Heart right ventricle (tissue), 16 donors: ENCODE measurements at regions not wholly inside any gene's neighbourhood (a gene's known extent, or its start where the extent isn't known, plus 50 kb on each side); places are given as distances from the start of the nearest gene placed in this dataset.

Experiments used
- ATAC-seq, 8 donors: fragments of 200-7000 bp; cut with Tn5 transposase; one replicate each; pipeline ENCODE4 v1.9.1; 2020; ENCODE audit warnings: mild to moderate bottlenecking in 8 of 8, moderate library complexity in 8 of 8, moderate number of reproducible peaks in 1 of 8
- DNase-seq, 2 donors: peaks; one replicate each; pipeline ENCODE4 v3.0.0-alpha.2; 2020
- H3K27ac ChIP-seq, 10 donors: fragments of 200-600 bp; sonication (generic) in 2 of 10; one replicate each; pipeline versions ENCODE4 v1.5.0 to v1.8.0; 2020 to 2022; ENCODE audit warnings: mild to moderate bottlenecking in 3 of 10
- H3K27me3 ChIP-seq, 7 donors: fragments of 200-600 bp; one replicate each; pipeline ENCODE4 v1.8.0; 2021 to 2022; ENCODE audit warnings: mild to moderate bottlenecking in 2 of 7
- H3K36me3 ChIP-seq, 9 donors: fragments of 200-600 bp; sonication (generic) in 1 of 9; one replicate each; pipeline versions ENCODE4 v1.5.0 to v1.8.0; 2020 to 2022; ENCODE audit warnings: mild to moderate bottlenecking in 2 of 9
- H3K4me1 ChIP-seq, 9 donors: fragments of 200-600 bp; sonication (generic) in 1 of 9; one replicate each; pipeline versions ENCODE4 v1.5.0 to v1.8.0; 2020 to 2022; ENCODE audit warnings: mild to moderate bottlenecking in 4 of 9
- H3K4me3 ChIP-seq, 10 donors: fragments of 200-600 bp; sonication (generic) in 2 of 10; one replicate each; pipeline versions ENCODE4 v1.5.0 to v1.8.0; 2020 to 2022; ENCODE audit warnings: mild to moderate bottlenecking in 7 of 10, moderate library complexity in 2 of 10
- H3K9me3 ChIP-seq, 11 donors: fragments of 200-600 bp in 10 of 11; sonication (generic) in 2 of 11; one replicate each; pipeline versions ENCODE4 v1.5.0 to v1.8.0; 2013 to 2022; ENCODE audit warnings: mild to moderate bottlenecking in 2 of 11, control low read depth in 1 of 11, moderate library complexity in 1 of 11
- WGBS, 2 donors: extraction: QIAGEN DNeasy Blood & Tissue Kit; methylation state at CpG; one replicate each; pipeline ENCODE4 v1.1.7; 2013; ENCODE audit warnings: inconsistent platforms in 1 of 2; 5-methylcytosine and 5-hydroxymethylcytosine counted together
- intact Hi-C, 10 donors: fragments of 100-400 bp; cut with DNase I; formaldehyde crosslinking; loops; one replicate each; pipeline versions ENCODE4 v1.11.1 to v1.14.2; 2022
- TF ChIP-seq, protein P1 (sequence below), 9 donors: fragments of 200-600 bp; sonication (generic) in 2 of 9; IDR thresholded peaks; one replicate each; pipeline versions ENCODE4 v1.5.0 to v1.8.0; 2021 to 2022; ENCODE audit warnings: antibody characterized with exemption in 9 of 9, mild to moderate bottlenecking in 5 of 9, moderate library complexity in 1 of 9
- donor health status: Arrhythmogenic right ventricular cardiomyopathy.
- donor health status: ischemic (EF 13 %, LVEDD 7.1; RV severe dilation, severe dysfunction).
- donor health status: healthy with polysubstance abuse.
- donor health status: DM: no; HTN: yes; CAD: no.
- donor health status: DM: no; HTN: no; CAD: no.
- donor health status: ischemic (EF 25% LVEDD 6.9; RV normal size, moderate dysfunction).
- donor health status: ischemic (EF 25% LVEDD 5.7; RV mildly dilated, moderate dysfunction).
- donor health status: healthy.
- donor health status: DM: yes; HTN: yes; CAD: no.
- donor health status: Ischemic cardiomyopathy.
- donor health status: ischemic (EF 35%, LVEDD 5.7; RV mildly dilated, moderate dysfunction).
- donor health status: nonischemic (EF 11% LVEDD 7.7; RV severe dilation, severe dysfunction).
- donor health status: DM: yes; HTN: yes; CAD: no.
- donor health status: PGD.
- donor health status: ischemic (EF 29% LVEDD 5.4; RV normal size, mild dysfunction).
- donor health status: nonischemic (EF 23%, LVEDD 6.1; RV moderate dilation, normal function).

DNA sequence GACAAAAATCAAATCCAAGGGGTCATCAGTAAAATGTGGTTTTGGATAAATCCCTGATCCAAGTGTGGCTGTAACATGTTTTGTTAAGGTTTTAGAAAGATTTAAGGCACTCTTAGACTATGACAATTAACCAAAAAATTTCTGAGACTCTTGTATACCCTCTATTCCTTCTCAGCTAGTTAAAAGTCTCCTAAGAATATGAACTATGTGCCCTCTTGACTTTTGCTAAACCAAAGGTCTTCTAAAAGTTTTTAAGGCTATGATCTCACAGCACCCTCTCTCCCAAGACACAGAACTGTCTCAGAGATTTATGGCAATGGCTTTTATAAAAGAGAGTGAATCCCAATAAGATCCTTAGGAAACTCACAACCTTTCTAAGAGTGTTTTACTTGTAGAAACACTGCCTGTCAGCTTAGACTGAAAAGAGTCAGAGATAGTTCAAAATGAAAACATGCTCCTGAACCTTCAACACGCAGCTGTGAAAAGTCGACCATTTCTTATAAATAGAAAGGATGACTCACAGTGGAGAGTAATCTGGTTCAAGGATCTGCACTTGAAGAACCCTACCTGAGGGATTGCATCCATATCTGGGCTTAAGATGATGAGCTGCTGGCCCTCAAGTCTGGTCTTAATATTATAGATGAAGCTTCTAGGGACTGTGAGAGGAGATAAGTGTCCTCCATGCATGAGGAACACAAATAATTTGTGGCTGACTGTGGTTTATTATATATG, 388.4 kb upstream of the GJE1 start:
- Histone ChIP-seq H3K36me3 (no peaks in the 10 kb centered on the region), H3K4me1 (peaks cover 0 to 4% (median 0%) of the 10 kb centered on the region in 9 donors), H3K9me3 (peaks cover 0 to 27% (median 0%) of the 10 kb centered on the region in 11 donors), H3K27ac (no peak overlapping the region), H3K4me3 (no peak overlapping the region), H3K27me3 (no peaks in the 10 kb centered on the region)
- DNase-seq (no peak), ATAC-seq (no peak)
- WGBS, 2 donors: 41 to 60% methylated on average over 2 of the region's 2 CpGs
- TF ChIP-seq, protein P1, sequence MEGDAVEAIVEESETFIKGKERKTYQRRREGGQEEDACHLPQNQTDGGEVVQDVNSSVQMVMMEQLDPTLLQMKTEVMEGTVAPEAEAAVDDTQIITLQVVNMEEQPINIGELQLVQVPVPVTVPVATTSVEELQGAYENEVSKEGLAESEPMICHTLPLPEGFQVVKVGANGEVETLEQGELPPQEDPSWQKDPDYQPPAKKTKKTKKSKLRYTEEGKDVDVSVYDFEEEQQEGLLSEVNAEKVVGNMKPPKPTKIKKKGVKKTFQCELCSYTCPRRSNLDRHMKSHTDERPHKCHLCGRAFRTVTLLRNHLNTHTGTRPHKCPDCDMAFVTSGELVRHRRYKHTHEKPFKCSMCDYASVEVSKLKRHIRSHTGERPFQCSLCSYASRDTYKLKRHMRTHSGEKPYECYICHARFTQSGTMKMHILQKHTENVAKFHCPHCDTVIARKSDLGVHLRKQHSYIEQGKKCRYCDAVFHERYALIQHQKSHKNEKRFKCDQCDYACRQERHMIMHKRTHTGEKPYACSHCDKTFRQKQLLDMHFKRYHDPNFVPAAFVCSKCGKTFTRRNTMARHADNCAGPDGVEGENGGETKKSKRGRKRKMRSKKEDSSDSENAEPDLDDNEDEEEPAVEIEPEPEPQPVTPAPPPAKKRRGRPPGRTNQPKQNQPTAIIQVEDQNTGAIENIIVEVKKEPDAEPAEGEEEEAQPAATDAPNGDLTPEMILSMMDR (IDR thresholded peaks at IDR 0.05): no peak
- intact Hi-C loops: no loop called here

GRCh38 chr6:141736104-141736503, 396.6 kb upstream of the GJE1 start:
- DNase-seq: no peak
- H3K9me3 ChIP-seq: peaks cover 0 to 4% (median 0%) of the 10 kb centered on the region in 11 donors
- no peak overlapping the region for H3K4me3 ChIP-seq
- intact Hi-C loops: no loop called here
- no peak for ATAC-seq
- no peaks in the 10 kb centered on the region for H3K36me3 ChIP-seq
- no peak overlapping the region for H3K27ac ChIP-seq
- TF ChIP-seq, protein P1 (IDR thresholded peaks at IDR 0.05): no peak
- WGBS, 2 donors: 77 to 81% methylated on average over 3 of the region's 3 CpGs
- H3K4me1 ChIP-seq: no peaks in the 10 kb centered on the region
- no peaks in the 10 kb centered on the region for H3K27me3 ChIP-seq

- H3K27me3 ChIP-seq: no peaks in the 10 kb centered on the region
- H3K27ac ChIP-seq: no peak overlapping the region
- intact Hi-C loops: no loop called here
- H3K4me1 ChIP-seq: no peaks in the 10 kb centered on the region
- peaks cover 0 to 13% (median 0%) of the 10 kb centered on the region in 11 donors for H3K9me3 ChIP-seq
- ATAC-seq (no peak), DNase-seq (no peak)
- H3K4me3 ChIP-seq: no peak overlapping the region
- TF ChIP-seq, protein P1 (IDR thresholded peaks at IDR 0.05): no peak
- no peaks in the 10 kb centered on the region for H3K36me3 ChIP-seq
Observed at GRCh38 chr6:141735126-141735525, 397.6 kb upstream of the GJE1 start.

GRCh38 chr6:141734071-141734840, 398.5 kb upstream of the GJE1 start:
- H3K4me3 ChIP-seq: no peak overlapping the region
- TF ChIP-seq, protein P1 (IDR thresholded peaks at IDR 0.05): no peak
- H3K9me3 ChIP-seq: peaks cover 0 to 13% (median 0%) of the 10 kb centered on the region in 11 donors
- no peaks in the 10 kb centered on the region for H3K4me1 ChIP-seq
- DNase-seq (no peak), ATAC-seq (no peak)
- H3K27ac ChIP-seq: no peak overlapping the region
- 87% methylated on average over 2 of the region's 2 CpGs for WGBS, 2 donors
- intact Hi-C loops: no loop called here
- no peaks in the 10 kb centered on the region for H3K27me3 ChIP-seq
- no peaks in the 10 kb centered on the region for H3K36me3 ChIP-seq
